Frontal cortex (tissue), 3 donors: ENCODE measurements at regions not wholly inside any gene's neighbourhood (a gene's known extent, or its start where the extent isn't known, plus 50 kb on each side); places are given as distances from the start of the nearest gene placed in this dataset.

Experiments
- DNase-seq, 2 donors: peaks; one replicate each; pipeline ENCODE4 v3.0.0; 2012; ENCODE audit warnings: low spot score in 2 of 2
- FAIRE-seq: peaks from 2 replicates; lab custom pipeline; 2012; peaks lifted over from hg19 to GRCh38; lab: Jason Lieb, UNC
- donor health status: control.
- donor health status: control.
- donor health status: control.

DNA sequence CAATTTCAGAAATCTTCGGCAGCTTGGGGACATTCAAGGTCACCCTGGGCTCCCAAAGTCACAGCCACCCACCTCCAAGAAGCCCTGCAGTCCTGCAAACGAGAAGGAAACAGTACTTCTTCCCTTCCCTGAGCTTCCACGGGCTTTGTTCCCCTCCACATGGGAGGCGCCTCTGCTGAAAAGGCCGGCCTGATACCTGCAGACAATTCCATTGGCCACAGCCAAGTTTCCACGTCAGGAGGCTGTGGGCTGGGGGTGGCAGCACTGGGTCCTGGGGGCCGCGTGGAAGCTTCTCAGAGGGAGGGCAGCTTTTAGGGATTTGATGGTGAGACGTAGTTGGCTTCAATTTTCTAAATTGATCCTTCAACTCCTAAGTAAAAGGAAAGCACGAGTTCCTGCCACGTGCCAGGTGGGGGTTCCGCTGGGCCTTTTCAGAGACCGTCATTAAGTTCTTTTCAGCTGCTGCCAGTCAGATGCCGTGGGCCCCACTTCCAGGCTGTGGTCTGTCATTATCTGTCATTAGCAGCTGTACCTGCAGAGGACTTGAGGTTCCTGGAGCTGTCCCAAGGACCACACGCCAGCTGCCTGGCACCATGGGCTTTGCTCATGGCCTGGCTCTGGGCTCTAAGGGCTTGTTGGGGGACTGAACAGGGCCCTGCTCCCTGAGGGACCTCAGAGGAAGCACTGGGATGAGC is 98.7 kb downstream of the CRYAA start:
- DNase-seq (no peak), FAIRE-seq (no peak)

DNA sequence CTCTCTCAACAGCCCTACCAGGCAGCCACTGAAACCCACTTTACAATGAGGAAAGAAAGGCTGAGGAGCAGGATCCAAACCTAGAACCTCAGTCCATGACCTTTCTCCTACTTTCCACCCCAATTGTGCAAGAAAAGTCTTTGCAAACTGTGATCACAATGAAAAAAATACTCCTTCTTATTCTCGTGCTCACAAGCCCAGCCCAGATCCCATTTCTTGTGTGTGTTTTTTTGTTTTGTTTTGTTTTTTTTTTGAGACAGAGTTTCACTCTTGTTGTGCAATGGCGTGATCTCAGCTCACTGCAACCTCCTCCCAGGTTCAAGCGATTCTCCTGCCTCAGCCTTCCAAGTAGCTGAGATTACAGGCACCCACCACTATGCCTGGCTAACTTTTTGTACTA is 97.7 kb downstream of the CRYAA start:
- DNase-seq (no peak), FAIRE-seq (no peak)

DNA sequence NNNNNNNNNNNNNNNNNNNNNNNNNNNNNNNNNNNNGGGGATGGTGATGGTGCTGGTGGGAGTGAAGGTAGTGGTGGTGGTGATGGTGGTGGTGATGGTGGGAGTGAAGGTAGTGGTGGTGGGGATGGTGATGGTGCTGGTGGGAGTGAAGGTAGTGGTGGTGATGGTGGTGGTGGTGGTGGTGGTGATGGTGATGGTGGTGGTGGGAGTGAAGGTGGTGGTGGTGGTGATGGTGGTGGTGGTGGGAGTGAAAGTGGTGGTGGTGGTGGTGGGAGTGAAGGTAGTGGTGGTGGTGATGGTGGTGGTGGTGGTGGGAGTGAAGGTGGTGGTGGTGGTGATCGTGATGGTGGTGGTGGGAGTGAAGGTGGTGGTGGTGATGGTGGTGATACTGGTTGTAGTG is 93.6 kb downstream of the CRYAA start:
- no peak for FAIRE-seq
- no peak for DNase-seq
